ENCODE measurements at regions not wholly inside any gene's neighbourhood (a gene's known extent, or its start where the extent isn't known, plus 50 kb on each side); places are given as distances from the start of the nearest gene placed in this dataset.
"Not testable (repeated sequence)": the region's sequence is repeated elsewhere in the genome, so short reads cannot be mapped to it uniquely, and the experiment has no call there.

DNA sequence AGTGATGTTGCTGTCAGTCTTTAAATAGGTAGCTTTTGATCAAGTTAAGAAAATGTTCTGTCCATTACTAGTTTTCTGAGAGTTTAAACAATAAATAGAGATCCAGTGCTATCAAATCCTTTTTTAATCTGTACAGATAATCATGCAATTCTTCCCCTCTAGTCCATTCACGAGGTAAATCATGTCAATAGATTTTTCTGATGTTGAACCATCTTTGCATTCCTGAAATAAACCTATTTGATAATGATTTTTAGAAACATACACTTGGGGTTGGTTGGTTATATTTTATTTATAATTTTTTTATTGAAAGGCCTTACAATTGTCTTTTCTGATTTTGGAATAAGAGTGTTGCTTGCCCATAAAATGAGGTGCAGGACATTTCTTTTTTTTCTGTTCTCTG is 95.0 kb downstream of the FAM53A start:
- DNase-seq: no peak

DNA sequence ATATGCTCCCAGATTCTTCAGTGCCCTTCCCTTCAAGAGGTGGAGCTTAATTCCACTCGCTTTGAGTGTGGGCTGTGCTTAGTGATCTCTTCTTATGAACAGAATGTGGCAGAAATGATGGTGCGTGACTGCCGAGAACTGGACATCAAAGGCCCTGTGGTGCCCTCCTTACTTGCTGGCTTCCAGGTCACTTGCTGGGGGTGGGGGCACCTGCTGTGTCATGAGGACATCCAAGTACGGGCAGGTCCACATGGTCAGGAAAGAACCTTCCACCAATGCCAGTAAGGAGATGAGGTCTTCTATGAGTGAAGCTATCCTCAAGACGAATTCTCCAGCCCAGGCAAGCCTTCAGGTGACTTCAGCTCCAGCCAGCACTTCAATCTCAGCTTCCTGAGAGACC is 95.8 kb downstream of the FAM53A start:
- no peak for DNase-seq

GRCh38 chr4:1584498-1584897 is 99.6 kb downstream of the FAM53A start:
- no peak for DNase-seq

DNA sequence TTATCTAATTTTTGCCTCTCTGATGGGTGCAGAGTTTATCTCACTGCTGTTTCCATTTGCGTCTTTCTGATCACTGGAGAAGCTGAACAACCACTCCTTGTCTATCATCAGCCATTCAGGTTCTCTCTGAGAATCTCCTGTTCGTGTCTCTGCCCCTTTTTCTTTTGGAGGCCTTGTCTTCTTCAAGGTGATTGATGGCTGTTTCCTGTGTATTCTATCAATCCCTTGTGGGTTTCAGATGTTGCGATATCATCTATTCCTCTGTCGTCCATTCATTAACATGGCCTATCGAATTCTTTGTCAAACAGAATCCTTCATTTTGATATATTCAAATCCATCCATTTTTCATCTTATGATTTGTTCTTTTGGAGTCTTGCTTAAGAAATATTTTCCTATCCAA is 100.3 kb downstream of the FAM53A start:
- DNase-seq: no peak

DNA sequence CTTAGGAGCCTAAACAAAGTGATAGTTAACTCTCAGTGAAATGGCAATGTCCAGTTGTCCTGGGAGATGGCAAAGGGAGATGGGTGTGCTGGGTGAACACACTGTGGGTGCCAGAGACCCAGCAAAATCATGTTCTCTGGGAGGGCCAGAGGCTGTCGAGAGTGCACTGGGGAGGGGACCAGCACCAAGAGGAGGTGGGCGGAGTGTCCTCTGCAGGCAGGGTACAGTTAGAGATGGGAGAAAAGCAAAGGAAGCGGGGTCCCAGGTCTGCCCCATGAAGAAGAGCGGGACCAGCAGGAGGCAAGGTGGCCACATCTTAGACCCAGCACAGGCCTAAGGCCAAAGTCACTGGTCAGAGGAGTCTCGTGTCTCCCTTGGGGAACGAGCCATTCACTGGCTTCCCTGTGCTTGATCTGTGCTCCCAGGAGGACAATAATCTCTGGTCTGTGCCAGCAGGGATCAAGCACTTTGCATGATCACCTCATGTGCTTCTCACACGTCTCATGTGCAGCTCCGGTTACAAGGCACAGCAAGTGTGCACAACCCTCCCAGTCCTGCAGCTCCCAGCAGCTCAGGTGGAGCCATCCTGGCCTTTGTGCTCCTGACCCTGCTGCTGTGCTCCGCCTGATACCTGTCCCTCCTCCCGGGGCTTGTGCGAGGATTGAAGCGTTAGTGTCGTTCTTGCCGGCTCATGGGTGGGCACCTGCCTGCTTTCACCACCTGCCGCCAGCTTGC is 100.9 kb downstream of the FAM53A start:
- DNase-seq: no peak

- DNase-seq: no peak
Measured at GRCh38 chr4:1582227-1582626, 101.9 kb downstream of the FAM53A start.

- peak; percentile 85 for DNase-seq
Measured at GRCh38 chr4:1581164-1581894, 102.8 kb downstream of the FAM53A start.

GRCh38 chr4:1580692-1581012 is 103.5 kb downstream of the FAM53A start:
- DNase-seq: not testable (repeated sequence)

DNA sequence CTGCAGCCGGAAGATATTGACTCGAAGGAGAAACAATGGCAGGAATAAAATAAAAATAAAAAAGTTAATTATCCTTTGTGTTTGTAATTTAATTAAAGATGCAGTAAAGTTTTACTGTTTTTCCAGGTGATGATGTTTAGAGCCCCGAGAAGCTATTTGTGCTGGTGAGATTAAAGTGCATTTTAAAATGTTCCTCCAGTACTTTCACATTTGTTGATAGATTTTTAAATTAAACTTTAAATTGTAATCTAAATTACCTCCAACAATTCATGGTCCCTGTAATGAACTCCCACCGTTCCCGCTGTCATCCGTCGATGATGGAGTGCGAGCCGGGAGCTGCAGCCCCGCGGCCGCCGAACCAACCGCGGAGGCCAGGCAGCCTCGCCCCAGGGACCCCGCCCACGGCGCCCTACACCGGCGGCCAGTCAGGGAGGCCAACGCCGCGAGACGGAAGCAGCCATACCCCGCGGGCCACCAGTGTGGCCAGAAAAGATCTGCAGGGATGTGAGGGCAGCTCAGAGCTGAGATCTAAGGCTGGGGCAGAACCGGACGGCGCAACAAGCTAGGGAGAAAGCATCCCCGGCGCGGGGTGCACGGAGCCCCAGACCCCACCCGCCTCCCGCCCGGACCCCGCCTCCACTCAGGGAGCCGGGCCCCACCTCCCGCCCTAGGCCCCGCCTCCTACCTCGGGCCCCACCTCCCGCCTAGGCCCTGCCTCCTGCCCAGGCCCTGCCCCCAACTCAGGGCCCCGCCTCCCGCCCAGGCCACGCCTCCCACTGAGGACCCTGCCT is 104.0 kb downstream of the FAM53A start:
- DNase-seq: peak; percentile 88

- DNase-seq: peak; percentile 73
Measured at GRCh38 chr4:1579001-1579900, 104.9 kb downstream of the FAM53A start.

DNA sequence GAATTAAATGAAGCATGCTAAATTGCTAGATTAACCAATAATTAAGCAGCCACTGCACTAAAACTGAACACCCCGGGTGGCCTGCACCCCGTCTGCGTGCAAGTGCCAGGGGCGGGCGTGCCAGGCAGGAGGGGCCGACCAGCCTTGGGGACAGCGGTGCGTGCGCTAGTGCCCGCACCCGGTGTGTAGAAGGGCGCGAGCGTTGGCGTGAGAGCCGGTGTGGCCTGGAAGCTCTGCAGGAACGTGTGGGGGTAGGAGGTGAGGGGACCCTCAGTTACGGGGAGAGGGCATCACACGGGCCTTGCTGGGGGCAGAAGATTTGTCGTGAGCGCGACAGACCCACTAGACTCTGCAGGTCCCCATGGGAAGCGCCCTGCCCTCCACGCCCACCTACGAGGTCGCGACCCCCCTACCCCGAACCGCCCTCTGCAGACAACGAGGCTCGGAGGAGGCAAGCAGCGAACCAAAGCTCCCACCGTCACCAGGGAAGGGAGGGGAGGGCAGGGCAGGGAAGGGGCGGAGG is 105.8 kb downstream of the FAM53A start:
- DNase-seq: no peak

DNA sequence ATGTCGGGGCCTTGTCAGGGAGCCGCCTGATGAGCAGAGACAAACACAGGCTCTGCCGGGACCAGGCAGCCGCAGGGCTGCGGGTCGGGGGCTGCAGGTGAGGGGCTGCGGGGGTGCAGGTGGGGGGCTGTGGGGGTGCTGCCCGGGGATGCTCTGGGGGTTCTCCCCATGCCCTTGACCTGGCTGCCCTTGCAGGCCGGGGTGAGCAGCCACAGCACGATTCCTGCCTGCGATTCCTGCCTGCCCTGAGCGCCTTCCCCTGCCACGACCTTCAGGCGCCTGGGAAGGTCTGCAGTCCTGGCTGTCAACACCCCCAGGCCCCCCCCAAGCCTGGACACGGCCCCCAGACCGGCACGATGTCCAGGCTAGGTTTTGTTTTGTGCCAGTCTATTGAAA is 106.3 kb downstream of the FAM53A start:
- DNase-seq: no peak

DNA sequence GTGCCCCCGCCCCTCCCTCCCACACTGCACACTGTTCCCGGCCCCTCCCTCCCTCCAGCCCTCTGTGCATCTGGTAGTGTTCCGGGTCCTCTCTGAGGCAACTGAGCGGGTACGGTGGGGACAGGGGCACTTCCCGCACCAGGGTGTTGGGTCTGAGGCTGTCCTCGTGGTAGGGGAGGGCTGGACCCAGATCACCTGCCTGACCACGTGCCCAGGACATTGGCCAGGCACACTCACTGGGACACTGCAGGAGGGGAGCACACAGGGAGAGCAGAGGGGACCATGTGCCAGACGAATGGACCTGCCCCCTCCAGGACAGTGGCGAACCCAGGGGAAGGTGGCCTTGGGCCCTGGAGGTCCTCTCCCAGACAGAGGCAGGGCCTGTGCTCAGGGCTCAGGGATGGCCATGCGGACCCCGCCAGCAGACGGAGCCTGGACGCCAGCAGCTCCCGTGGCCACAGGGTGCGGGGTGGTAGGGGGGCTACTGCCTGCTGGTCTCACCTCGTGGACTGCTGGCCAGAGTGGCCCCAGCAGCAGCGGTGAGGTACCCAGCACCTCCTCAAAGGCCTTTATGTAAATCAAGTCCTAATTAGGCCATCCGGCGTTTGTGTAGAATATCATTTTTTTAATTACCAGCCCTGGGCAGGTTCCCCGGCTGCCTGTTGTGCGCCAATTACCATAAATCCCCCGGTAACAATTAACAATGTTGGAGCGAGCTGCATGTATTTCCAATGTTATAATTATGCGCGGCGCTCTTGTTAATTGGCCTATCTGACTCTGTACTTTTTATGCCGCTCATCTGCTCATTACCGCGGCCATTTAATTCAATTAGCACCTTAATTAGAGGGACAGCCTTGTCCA is 106.9 kb downstream of the FAM53A start:
- no peak for DNase-seq

GRCh38 chr4:1576304-1576960 is 107.7 kb downstream of the FAM53A start:
- DNase-seq: no peak

GRCh38 chr4:1575418-1576303 is 108.5 kb downstream of the FAM53A start:
- DNase-seq: no peak

DNA sequence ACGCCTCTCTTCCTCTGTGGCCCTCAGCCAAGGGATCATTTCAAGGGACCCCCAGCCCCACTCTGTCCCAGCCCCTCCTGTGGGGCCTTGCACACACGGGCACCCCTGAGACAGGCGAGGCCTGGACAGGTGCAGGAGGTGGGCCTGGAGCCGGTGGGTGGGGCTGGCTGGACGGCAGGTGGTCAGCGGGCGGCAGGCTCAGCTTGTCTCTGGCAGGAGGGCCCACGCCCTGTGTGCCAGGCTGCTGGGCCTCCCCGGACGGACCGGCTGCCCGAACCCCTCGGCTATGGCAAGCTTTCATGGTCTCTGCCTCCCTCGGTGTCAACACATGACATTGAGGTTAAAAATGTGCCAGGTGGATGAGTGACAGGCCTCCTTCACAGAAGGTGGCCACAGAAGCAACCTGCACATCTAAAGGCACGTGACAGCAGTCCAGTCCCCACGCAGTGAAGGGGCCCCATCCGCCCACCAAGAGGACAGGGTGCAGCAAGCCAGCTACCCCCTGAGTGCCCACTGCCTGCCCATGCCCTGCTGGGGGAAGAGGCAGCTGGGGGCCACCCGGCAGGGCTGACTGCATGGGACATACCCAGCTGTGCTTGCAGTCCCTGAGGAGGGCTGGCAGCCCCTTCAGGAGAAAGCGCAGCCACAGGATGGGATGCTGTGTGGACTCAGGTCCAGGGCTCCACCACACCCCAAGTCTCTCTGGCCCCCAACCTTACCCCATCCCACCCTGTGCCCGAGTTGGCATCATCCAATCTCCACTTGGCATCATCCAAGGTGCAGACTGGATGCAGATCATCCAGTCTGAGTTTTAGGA is 109.3 kb downstream of the FAM53A start:
- DNase-seq: no peak

- DNase-seq: no peak
Measured at GRCh38 chr4:1573830-1574459, 110.2 kb downstream of the FAM53A start.

GRCh38 chr4:1572964-1573720 is 111.0 kb downstream of the FAM53A start:
- DNase-seq: no peak
